ENCODE measurements at regions not wholly inside any gene's neighbourhood (a gene's known extent, or its start where the extent isn't known, plus 50 kb on each side); places are given as distances from the start of the nearest gene placed in this dataset.

DNA sequence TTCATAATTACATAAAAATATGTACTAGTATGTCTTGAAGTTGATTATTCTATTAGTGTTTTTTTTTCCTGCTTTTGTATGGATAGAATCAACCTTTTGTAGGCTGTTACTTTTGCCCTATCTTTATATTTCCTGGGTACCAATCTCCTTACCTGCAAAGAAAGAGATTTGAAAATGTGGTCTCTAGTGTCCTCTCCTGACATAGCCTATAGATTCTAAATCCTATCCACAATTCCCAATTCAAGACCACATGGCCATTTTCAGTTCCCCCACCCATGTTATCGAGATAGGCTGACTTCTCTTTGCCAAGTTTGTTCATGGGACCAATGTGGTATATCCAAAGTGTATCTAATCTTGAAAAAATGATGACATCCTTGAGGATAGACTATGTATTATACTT is 269.4 kb upstream of the SEMA3D start:
- TF ChIP-seq POLR2A (IDR thresholded peaks at IDR 0.05) (no peak), POLR2AphosphoS5 (IDR thresholded peaks at IDR 0.05) (no peak)
- TF ChIP-seq, protein P1, sequence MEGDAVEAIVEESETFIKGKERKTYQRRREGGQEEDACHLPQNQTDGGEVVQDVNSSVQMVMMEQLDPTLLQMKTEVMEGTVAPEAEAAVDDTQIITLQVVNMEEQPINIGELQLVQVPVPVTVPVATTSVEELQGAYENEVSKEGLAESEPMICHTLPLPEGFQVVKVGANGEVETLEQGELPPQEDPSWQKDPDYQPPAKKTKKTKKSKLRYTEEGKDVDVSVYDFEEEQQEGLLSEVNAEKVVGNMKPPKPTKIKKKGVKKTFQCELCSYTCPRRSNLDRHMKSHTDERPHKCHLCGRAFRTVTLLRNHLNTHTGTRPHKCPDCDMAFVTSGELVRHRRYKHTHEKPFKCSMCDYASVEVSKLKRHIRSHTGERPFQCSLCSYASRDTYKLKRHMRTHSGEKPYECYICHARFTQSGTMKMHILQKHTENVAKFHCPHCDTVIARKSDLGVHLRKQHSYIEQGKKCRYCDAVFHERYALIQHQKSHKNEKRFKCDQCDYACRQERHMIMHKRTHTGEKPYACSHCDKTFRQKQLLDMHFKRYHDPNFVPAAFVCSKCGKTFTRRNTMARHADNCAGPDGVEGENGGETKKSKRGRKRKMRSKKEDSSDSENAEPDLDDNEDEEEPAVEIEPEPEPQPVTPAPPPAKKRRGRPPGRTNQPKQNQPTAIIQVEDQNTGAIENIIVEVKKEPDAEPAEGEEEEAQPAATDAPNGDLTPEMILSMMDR (IDR thresholded peaks at IDR 0.05), result no peak
